Gastrocnemius medialis (tissue), 4 donors: ENCODE measurements at regions not wholly inside any gene's neighbourhood (a gene's known extent, or its start where the extent isn't known, plus 50 kb on each side); places are given as distances from the start of the nearest gene placed in this dataset.

Source experiments
- ATAC-seq, 2 donors: fragments of 150-250 bp; one replicate each; pipeline ENCODE4 v1.9.1; 2016
- DNase-seq, 2 donors: peaks; one replicate each; pipeline ENCODE4 v3.0.0-alpha.2; 2019
- H3K27ac ChIP-seq, 4 donors: fragments of 200-600 bp; sonication (generic); 1 replicate in 1 of 4; 2 replicates in 3 of 4; pipeline ENCODE4 v1.5.1; 2016 to 2018; ENCODE audit warnings: mild to moderate bottlenecking in 2 of 4, moderate library complexity in 1 of 4
- H3K27me3 ChIP-seq, 3 donors: fragments of 200-600 bp; sonication (generic) in 2 of 3; 1 replicate in 1 of 3; 2 replicates in 2 of 3; pipeline versions ENCODE4 v1.5.1 to v1.6.0; 2016 to 2019; ENCODE audit warnings: mild to moderate bottlenecking in 1 of 3, moderate library complexity in 1 of 3
- H3K36me3 ChIP-seq, 2 donors: fragments of 200-600 bp; sonication (generic) in 1 of 2; one replicate each; pipeline ENCODE4 v1.5.1; 2017 to 2018
- H3K4me1 ChIP-seq, 2 donors: fragments of 200-600 bp; sonication (generic) in 1 of 2; one replicate each; pipeline ENCODE4 v1.5.1; 2016 to 2017; ENCODE audit warnings: mild to moderate bottlenecking in 2 of 2
- H3K4me3 ChIP-seq, 4 donors: fragments of 200-600 bp; sonication (generic) in 3 of 4; 1 replicate in 1 of 4; 2 replicates in 3 of 4; pipeline ENCODE4 v1.5.1; 2016 to 2019; ENCODE audit warnings: mild to moderate bottlenecking in 2 of 4
- H3K9me3 ChIP-seq, 3 donors: fragments of 200-600 bp; sonication (generic) in 2 of 3; 1 replicate in 1 of 3; 2 replicates in 2 of 3; pipeline ENCODE4 v1.5.1; 2016 to 2019
- CTCF ChIP-seq, 5 experiments: fragments of 450-650 bp in 3 of 5; fragments of 200-600 bp in 2 of 5; sonication (generic) in 2 of 5; IDR thresholded peaks in 4 of 5; conservative IDR thresholded peaks in 1 of 5; 1 replicate in 4 of 5; 2 replicates in 1 of 5; pipeline ENCODE4 v1.5.1; 2016 to 2019; ENCODE audit warnings: antibody characterized with exemption in 5 of 5, mild to moderate bottlenecking in 3 of 5, moderate library complexity in 3 of 5
- POLR2A ChIP-seq, 2 donors: fragments of 450-650 bp; IDR thresholded peaks; one replicate each; pipeline ENCODE4 v1.6.1; 2017; ENCODE audit warnings: antibody characterized with exemption in 2 of 2, mild to moderate bottlenecking in 2 of 2, moderate library complexity in 2 of 2
- in situ Hi-C, 4 donors: fragments of 200-750 bp; cut with MboI; loops; one replicate each; pipeline versions ENCODE4 v1.15.0 to v1.8.0; 2017; ENCODE audit warnings: low sequenced_read_pairs in 4 of 4
- intact Hi-C: fragments of 100-400 bp; cut with DNase I; formaldehyde crosslinking; loops from one replicate; pipeline ENCODE4 v1.15.1; 2023; ENCODE audit warnings: low total_unique reads

GRCh38 chr14:105935384-105935783 is 409.0 kb downstream of the TMEM121 start:
- ATAC-seq (no peak), DNase-seq (no peak)
- intact Hi-C loops = no loop called here
- Histone ChIP-seq H3K4me1 (no peaks in the 10 kb centered on the region), H3K4me3 (no peak overlapping the region), H3K27me3 (peaks cover 0 to 2% (median 2%) of the 10 kb centered on the region in 3 donors), H3K36me3 (no peaks in the 10 kb centered on the region), H3K27ac (no peak overlapping the region), H3K9me3 (no peaks in the 10 kb centered on the region)
- TF ChIP-seq CTCF (IDR thresholded peaks at IDR 0.05 in 4 of 5, conservative IDR thresholded peaks at IDR 0.05 in 1 of 5) = no peak
- TF ChIP-seq POLR2A (IDR thresholded peaks at IDR 0.05) = no peak
- in situ Hi-C loops = no loop called here

GRCh38 chr14:105937253-105938054 is 411.1 kb downstream of the TMEM121 start:
- intact Hi-C loops (no loop called here), in situ Hi-C loops (no loop called here)
- Histone ChIP-seq H3K4me3 (no peak overlapping the region), H3K9me3 (no peaks in the 10 kb centered on the region), H3K27me3 (peaks cover 0 to 2% (median 2%) of the 10 kb centered on the region in 3 donors), H3K36me3 (no peaks in the 10 kb centered on the region), H3K4me1 (no peaks in the 10 kb centered on the region), H3K27ac (no peak overlapping the region)
- ATAC-seq (no peak), DNase-seq (no peak)
- TF ChIP-seq POLR2A (IDR thresholded peaks at IDR 0.05) (no peak), CTCF (IDR thresholded peaks at IDR 0.05 in 4 of 5, conservative IDR thresholded peaks at IDR 0.05 in 1 of 5) (no peak)

- DNase-seq (no peak), ATAC-seq (no peak)
- H3K4me3 ChIP-seq = no peak overlapping the region
- H3K36me3 ChIP-seq = no peaks in the 10 kb centered on the region
- H3K27me3 ChIP-seq = peaks cover 0 to 2% (median 2%) of the 10 kb centered on the region in 3 donors
- H3K4me1 ChIP-seq = no peaks in the 10 kb centered on the region
- intact Hi-C loops = no loop called here
- in situ Hi-C loops = no loop called here
- TF ChIP-seq POLR2A (IDR thresholded peaks at IDR 0.05) (no peak), CTCF (IDR thresholded peaks at IDR 0.05 in 4 of 5, conservative IDR thresholded peaks at IDR 0.05 in 1 of 5) (no peak)
- H3K27ac ChIP-seq = no peak overlapping the region
- H3K9me3 ChIP-seq = no peaks in the 10 kb centered on the region
Measured at GRCh38 chr14:105938055-105938863, 411.9 kb downstream of the TMEM121 start.

GRCh38 chr14:105938959-105939358 is 412.6 kb downstream of the TMEM121 start:
- ATAC-seq (no peak), DNase-seq (no peak)
- no peaks in the 10 kb centered on the region for H3K9me3 ChIP-seq
- in situ Hi-C loops (no loop called here), intact Hi-C loops (no loop called here)
- no peak overlapping the region for H3K4me3 ChIP-seq
- H3K27ac ChIP-seq = no peak overlapping the region
- no peak for TF ChIP-seq CTCF (IDR thresholded peaks at IDR 0.05 in 4 of 5, conservative IDR thresholded peaks at IDR 0.05 in 1 of 5)
- TF ChIP-seq POLR2A (IDR thresholded peaks at IDR 0.05) = no peak
- no peaks in the 10 kb centered on the region for H3K36me3 ChIP-seq
- H3K27me3 ChIP-seq = peaks cover 0 to 1% (median 0%) of the 10 kb centered on the region in 3 donors
- H3K4me1 ChIP-seq = no peaks in the 10 kb centered on the region
